ENCODE measurements at regions not wholly inside any gene's neighbourhood (a gene's known extent, or its start where the extent isn't known, plus 50 kb on each side); places are given as distances from the start of the nearest gene placed in this dataset.
"Not testable (repeated sequence)": the region's sequence is repeated elsewhere in the genome, so short reads cannot be mapped to it uniquely, and the experiment has no call there.

DNA sequence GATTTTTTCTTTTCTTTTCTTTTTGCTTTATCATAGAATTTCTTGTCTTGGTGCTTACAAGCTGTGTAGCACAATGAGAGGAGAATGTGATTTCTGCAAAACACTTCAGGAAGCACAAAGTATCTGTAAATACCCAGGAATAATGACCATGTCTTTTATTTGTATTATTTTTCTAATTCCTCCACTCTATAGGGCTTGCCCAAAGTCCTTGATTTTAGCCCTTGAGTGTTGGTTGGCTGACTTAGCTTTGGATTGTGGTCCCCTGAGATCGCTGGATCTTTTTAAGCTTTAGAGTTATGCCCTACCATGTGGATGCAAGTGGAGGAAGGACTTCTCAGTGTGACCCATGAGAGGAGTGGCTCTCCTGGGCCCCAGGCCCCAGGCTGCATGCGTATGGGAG lies 52.2 kb downstream of the HOXC4 start:
- H3K4me3 ChIP-seq; DNase-seq (ENCODE audit: low read depth, low spot score); H3K36me3 ChIP-seq (ENCODE audit: insufficient read depth, low read length); H3K9me3 ChIP-seq (ENCODE audit: low read depth, low read length); H3K9ac ChIP-seq (ENCODE audit: insufficient read length); H3K27ac ChIP-seq: not testable (repeated sequence)

- not testable (repeated sequence) for H3K36me3 ChIP-seq (ENCODE audit: insufficient read depth, low read length); DNase-seq (ENCODE audit: low read depth, low spot score); H3K4me3 ChIP-seq; H3K27ac ChIP-seq; H3K9me3 ChIP-seq (ENCODE audit: low read depth, low read length); H3K9ac ChIP-seq (ENCODE audit: insufficient read length)
These were observed 52.6 kb downstream of the HOXC4 start for GRCh38 chr12:54106252-54106651.

- not testable (repeated sequence) for H3K9ac ChIP-seq (ENCODE audit: insufficient read length); DNase-seq (ENCODE audit: low read depth, low spot score); H3K9me3 ChIP-seq (ENCODE audit: low read depth, low read length); H3K27ac ChIP-seq; H3K4me3 ChIP-seq; H3K36me3 ChIP-seq (ENCODE audit: insufficient read depth, low read length)
These were observed 53.4 kb downstream of the HOXC4 start for GRCh38 chr12:54106803-54107579.

DNA sequence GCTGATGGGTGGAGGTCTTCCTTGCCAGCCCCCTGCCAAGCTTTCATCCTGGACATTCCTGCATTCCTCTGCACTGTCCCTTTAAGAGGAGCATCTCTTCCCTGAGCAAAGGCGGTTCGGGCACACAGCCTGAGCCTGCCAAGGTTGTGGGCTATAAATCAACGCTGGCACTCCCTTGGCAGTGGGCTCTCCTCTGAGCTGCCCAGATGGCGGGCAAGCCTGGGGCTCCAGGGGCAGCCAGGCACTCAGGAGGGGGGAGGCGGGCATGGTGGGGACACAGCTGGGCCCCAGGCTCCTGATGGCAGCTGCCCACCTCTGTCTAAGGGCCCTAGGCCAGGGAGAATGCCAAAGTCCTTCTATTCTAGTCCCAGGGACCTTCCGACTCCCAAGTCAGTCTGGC lies 58.7 kb downstream of the HOXC4 start:
- not testable (repeated sequence) for H3K9ac ChIP-seq (ENCODE audit: insufficient read length); H3K27ac ChIP-seq; DNase-seq (ENCODE audit: low read depth, low spot score); H3K4me3 ChIP-seq; H3K36me3 ChIP-seq (ENCODE audit: insufficient read depth, low read length); H3K9me3 ChIP-seq (ENCODE audit: low read depth, low read length)

- not testable (repeated sequence) for H3K36me3 ChIP-seq (ENCODE audit: insufficient read depth, low read length); DNase-seq (ENCODE audit: low read depth, low spot score); H3K9ac ChIP-seq (ENCODE audit: insufficient read length); H3K27ac ChIP-seq; H3K9me3 ChIP-seq (ENCODE audit: low read depth, low read length); H3K4me3 ChIP-seq
These were observed 62.4 kb downstream of the HOXC4 start for GRCh38 chr12:54116055-54116454.

DNA sequence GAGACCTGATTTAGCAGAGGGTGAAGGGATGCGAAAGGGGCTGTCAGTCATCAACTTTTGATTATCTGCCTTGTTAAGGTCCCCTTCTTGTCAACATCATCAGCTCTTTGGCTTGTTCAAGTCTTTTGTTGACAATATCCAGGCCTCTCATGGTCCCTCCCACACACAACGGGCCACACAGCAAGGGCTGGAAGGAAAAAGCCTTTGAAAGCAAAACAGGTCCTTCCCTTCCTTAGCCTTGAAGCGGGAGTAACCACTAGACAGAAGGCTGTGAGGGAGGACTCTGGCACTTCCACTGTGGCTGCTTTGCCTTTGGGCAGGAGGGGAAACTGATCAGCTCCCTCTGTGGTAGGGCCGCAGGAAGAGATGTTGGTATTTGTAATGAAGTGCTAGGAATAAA lies 63.8 kb downstream of the HOXC4 start:
- not testable (repeated sequence) for H3K36me3 ChIP-seq (ENCODE audit: insufficient read depth, low read length); H3K9me3 ChIP-seq (ENCODE audit: low read depth, low read length); H3K4me3 ChIP-seq; H3K9ac ChIP-seq (ENCODE audit: insufficient read length); H3K27ac ChIP-seq; DNase-seq (ENCODE audit: low read depth, low spot score)

GRCh38 chr12:54119082-54119481 lies 65.4 kb downstream of the HOXC4 start:
- H3K9ac ChIP-seq (ENCODE audit: insufficient read length): not testable (repeated sequence)

GRCh38 chr12:54123981-54124380 lies 64.8 kb downstream of the SMUG1 start:
- H3K27ac ChIP-seq; H3K36me3 ChIP-seq (ENCODE audit: insufficient read depth, low read length); H3K9ac ChIP-seq (ENCODE audit: insufficient read length); DNase-seq (ENCODE audit: low read depth, low spot score); H3K4me3 ChIP-seq; H3K9me3 ChIP-seq (ENCODE audit: low read depth, low read length): not testable (repeated sequence)

More at GRCh38 chr12:54119082-54119481, 65.4 kb downstream of the HOXC4 start:
- DNase-seq (ENCODE audit: low read depth, low spot score); H3K4me3 ChIP-seq; H3K9me3 ChIP-seq (ENCODE audit: low read depth, low read length); H3K36me3 ChIP-seq (ENCODE audit: insufficient read depth, low read length); H3K27ac ChIP-seq: not testable (repeated sequence)

DNA sequence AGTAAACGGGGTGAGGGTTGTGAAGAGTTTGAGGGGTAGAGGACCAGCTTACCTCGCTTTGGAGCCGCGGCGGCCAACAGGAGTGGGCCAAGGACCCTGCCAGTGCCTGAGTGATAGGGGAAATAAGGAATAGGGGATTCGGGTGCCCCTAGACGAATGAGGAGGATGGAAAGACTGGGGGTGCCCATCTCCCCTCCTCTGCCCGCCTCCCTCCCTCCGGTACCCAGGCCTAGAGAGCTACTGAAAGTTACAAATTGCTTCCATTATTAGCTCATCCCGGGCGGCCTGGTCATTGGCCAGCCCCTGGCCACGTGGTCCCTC lies 63.1 kb downstream of the SMUG1 start:
- H3K9me3 ChIP-seq (ENCODE audit: low read depth, low read length); DNase-seq (ENCODE audit: low read depth, low spot score); H3K9ac ChIP-seq (ENCODE audit: insufficient read length); H3K4me3 ChIP-seq; H3K36me3 ChIP-seq (ENCODE audit: insufficient read depth, low read length); H3K27ac ChIP-seq: not testable (repeated sequence)

GRCh38 chr12:54126029-54126695 lies 62.6 kb downstream of the SMUG1 start:
- Histone ChIP-seq H3K36me3 (ENCODE audit: insufficient read depth, low read length) (no peaks in the 10 kb centered on the region), H3K4me3 (peak overlapping the region; percentile 63; the same call in 1 of the 2 replicates), H3K9ac (ENCODE audit: insufficient read length) (no peak overlapping the region), H3K9me3 (ENCODE audit: low read depth, low read length) (no peaks in the 10 kb centered on the region), H3K27ac (no peak overlapping the region)
- TF ChIP-seq POLR2AphosphoS5 (IDR thresholded peaks at IDR 0.05; ENCODE audit: borderline replicate concordance, low read depth, low read length): no peak
- no peak for TF ChIP-seq FOXP2 (optimal IDR thresholded peaks at IDR 0.05; ENCODE audit: control extremely low read depth, extremely low read length, insufficient read depth)
- no peak for TF ChIP-seq EZH2 (IDR thresholded peaks at IDR 0.05)
- DNase-seq (ENCODE audit: low read depth, low spot score): no peak

Measured in SK-N-MC (cell line).